HG03342 (cell line): ENCODE measurements at regions not wholly inside any gene's neighbourhood (a gene's known extent, or its start where the extent isn't known, plus 50 kb on each side); places are given as distances from the start of the nearest gene placed in this dataset.
"Not testable (repeated sequence)": the region's sequence is repeated elsewhere in the genome, so short reads cannot be mapped to it uniquely, and the experiment has no call there.

Experiments
- ATAC-seq: cut with Tn5 transposase; IDR thresholded peaks from one replicate; pipeline ENCODE4 v1.9.1; 2021; ENCODE audit warnings: mild to moderate bottlenecking, moderate library complexity; ENCODE audit not compliant: unreplicated experiment

DNA sequence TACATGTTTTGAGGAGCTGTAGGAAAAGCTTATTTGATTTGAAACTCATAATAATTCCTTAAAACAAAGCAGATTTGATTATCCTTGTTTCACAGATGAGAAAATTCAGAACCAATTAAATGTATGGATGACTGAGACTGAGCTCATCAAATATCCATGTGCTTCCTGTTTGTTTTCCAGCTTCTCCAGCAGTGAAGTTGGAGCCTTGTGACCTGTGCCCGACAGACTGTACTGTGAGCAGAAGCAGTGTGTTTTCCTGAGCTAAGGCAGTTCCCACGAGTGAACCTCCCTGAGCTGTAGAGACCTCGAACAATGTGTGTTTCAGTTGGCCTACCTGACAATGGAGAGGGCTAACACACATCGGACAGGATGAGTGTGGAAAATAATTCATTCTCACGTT lies 599.5 kb upstream of the NRSN1 start:
- no peak for ATAC-seq

DNA sequence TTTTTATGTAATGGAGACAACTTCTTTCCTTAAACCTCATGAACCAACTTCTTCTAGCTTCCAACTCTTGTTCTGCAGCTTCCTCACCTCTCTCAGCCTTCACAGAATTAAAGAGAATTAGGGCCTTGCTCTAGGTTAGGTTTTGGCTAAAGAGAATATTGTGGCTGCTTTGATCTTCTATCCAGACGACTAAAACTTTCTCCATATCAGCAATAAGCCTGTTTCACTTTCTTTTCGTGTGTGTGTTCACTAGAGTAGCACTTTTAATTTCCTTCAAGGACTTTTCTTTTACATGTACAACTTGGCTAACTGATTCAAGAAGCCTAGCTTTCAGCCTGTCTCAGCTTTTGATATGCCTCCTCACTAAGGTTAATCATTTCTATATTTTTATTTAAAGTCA lies 596.1 kb upstream of the NRSN1 start:
- no peak for ATAC-seq

- ATAC-seq: no peak
Observed at GRCh38 chr6:23531666-23532065, 594.3 kb upstream of the NRSN1 start.

DNA sequence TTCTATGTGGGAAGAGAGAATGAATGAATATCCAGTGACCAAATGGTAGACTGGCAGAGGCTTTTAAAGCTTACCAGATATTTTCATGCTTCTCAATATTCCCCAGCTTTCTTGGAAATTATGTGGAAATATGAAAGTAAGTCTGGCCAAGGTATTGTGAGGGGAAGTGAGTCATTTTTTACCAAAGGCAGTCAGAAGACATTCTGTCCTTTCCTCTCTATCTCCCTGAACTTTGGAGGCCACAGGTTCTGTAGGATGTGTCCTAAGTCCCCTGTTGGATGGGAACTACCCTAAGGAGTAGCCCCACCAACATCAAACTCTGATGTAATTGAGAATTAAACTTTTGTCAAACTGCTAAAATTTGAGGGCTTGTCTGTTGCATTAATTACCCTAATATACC lies 593.8 kb upstream of the NRSN1 start:
- ATAC-seq: no peak

DNA sequence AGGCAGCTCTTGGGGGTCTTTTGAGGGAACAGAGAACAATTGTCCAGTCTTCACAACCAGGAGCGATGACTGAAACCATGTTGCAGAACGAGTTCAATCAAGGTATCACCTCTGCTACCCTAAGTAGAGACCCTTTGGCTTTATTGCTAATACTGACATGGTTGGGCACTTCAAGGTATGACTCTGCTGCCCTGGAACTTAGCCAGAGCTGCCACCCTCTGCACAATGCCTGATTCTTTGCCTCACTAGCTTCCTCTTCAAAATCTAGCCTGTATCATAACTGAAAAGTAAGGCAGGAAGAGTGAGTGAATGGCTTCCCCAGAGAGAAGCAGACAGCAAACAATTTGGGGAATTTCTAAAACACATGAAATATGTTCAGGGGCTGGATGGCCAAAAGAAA lies 592.7 kb upstream of the NRSN1 start:
- no peak for ATAC-seq

DNA sequence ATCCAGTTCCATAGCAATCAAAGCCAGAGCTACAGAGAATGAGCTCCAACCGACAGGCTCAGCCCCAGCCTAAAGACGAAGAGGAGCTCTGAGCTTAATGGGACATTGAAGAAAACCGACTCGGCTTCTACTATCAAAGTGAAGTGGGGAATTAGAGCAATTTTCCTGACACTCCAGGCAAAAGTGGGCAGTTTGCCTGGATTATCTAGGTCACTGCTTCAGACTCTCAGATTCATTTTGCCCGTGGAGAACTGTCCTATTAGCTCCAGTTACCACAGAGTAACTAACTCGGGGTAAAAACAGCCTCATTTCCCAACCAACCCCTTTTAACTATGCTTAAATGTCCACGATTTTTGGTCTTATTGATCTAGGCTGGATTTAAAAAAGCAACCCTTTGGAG lies 592.1 kb upstream of the NRSN1 start:
- no peak for ATAC-seq

GRCh38 chr6:23534351-23534750 lies 591.7 kb upstream of the NRSN1 start:
- no peak for ATAC-seq

- ATAC-seq: no peak
Observed at GRCh38 chr6:23535101-23535500, 590.9 kb upstream of the NRSN1 start.

DNA sequence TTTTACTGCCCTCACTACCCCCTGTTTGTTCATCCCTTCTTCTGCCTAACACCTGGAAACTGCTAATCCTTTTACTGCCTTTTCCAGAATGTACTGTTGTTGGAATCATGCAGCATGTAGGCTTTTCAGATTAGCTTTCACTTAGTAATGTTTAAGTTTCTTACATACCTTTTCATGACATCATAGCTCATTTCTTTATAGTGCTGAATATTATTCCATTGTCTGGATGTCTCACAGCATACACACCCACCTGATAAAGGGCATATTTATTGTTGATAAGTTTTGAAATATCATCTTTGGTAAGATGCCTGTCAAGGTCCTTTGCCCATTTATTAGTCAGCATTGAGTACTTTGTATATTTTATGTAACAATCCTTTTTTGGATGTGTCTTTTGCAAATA lies 588.2 kb upstream of the NRSN1 start:
- no peak for ATAC-seq

- no peak for ATAC-seq
Observed at GRCh38 chr6:23547851-23548250, 578.2 kb upstream of the NRSN1 start.

DNA sequence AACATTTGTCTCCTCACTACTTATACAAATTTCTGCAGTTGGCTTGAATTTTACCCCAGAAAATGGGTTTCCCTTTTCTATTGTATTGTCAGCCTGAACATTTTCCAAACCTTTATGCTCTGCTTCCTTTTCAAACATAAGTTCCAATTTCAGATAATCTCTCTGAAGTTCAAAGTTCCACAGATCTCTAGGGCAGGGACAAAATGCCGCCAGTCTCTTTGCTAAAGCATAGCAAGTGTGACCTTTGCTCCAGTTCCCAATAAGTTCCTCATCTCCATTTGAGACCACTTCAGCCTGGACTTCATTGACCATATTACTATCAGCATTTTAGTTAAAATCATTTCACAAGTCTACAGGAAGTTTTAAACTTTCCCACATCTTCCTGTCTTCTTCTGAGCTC lies 571.1 kb upstream of the NRSN1 start:
- ATAC-seq: not testable (repeated sequence)

- ATAC-seq: no peak
Observed at GRCh38 chr6:23559587-23560343, 566.2 kb upstream of the NRSN1 start.

DNA sequence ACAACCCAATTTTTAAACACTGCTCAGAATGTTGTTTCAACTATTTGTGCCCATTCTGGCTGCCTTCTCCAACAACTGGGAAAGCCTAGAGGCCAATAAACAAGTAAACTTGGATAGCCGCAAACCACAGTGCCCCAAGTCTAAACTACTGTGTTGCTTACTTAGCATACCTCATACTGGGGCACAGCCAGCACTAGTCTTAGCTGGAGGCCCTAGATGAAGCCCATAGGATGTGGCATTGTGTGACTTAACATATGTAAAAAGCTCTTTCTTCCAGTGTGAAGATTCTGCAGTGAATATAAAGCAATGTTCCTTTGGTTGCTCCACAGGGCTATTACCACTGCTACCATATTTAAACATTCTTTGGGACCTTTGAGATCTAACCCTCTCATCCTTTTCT lies 564.3 kb upstream of the NRSN1 start:
- no peak for ATAC-seq

- ATAC-seq: no peak
Observed at GRCh38 chr6:23562554-23562953, 563.5 kb upstream of the NRSN1 start.

GRCh38 chr6:23563323-23563722 lies 562.7 kb upstream of the NRSN1 start:
- no peak for ATAC-seq

DNA sequence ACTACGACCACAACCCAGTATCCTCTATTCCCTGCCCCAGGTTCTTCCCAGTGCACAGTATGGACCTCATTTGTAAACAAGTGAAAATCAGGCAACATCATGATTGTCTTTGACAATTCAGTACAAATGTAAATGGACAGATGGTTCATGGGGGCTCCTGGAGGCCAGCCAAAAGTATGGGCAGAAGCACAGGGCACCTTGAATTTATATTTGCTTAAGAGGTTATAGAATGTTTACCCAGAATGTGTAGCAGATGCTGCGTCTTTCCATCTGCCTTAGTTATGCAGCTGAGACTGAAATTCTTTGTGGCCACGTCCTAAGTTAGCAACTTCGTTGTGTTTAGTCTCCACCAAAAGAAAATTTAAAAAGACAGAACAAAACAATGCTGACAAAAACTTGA lies 559.6 kb upstream of the NRSN1 start:
- ATAC-seq: no peak

DNA sequence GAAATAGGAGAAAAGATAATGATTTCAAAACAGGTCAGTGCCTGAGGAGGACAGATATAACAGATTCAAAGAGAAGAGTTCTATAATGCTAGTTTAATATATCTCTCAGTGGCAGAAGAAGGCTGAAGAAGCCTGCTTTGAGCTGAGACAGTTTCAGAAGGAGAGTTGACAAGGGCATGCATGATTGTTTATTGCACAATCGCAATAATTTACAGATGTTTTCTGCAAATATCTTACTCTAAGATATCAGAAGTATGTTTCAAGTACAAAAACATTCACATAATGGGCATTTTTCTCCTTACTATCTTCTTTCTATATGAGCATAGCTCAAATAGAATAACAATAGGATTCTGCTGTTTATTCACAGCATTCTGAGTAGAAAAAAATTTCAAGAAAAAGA lies 557.7 kb upstream of the NRSN1 start:
- no peak for ATAC-seq

GRCh38 chr6:23584134-23584763 lies 541.8 kb upstream of the NRSN1 start:
- ATAC-seq: no peak

DNA sequence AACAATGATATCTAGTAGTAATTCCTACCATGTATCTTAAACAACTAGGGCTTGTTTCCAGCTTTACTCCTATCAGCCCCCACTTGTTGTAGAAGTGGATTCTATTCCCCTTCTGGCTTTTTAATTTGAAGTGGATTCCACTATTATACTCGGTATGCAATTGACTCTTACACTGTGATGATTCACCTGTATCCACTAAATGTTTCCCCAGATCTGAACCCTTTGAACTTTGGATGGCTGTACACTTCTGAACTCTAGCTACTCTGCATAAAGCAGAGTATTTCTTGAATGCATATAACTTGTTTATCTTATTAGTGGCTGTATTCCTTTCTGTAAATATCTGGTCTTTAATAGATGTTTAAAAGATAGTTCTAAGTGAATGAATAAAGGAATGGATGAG lies 538.4 kb upstream of the NRSN1 start:
- ATAC-seq: no peak

- no peak for ATAC-seq
Observed at GRCh38 chr6:23589811-23590210, 536.2 kb upstream of the NRSN1 start.

GRCh38 chr6:23590498-23591126 lies 535.4 kb upstream of the NRSN1 start:
- ATAC-seq: no peak

DNA sequence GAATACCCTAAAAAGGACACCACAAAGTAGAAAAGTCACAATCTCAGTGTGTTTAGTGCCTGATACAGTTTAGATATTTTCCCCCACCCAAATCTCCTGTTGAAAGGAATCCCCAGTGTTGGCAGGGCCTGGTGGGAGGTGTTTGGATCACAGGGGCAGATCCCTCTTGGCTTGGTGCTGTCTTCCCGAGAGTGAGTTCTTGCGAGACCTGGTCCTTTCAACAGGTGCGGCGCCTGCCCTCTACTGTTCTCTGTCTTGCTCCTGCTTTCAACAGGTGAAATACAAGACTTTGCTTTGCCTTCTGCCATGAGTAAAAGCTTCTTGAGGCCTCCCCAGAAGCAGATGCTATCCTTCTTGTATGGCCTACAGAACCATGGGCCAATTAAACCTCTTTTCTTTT lies 534.3 kb upstream of the NRSN1 start:
- ATAC-seq: no peak
